K562 (cell line): ENCODE measurements at regions not wholly inside any gene's neighbourhood (a gene's known extent, or its start where the extent isn't known, plus 50 kb on each side); places are given as distances from the start of the nearest gene placed in this dataset.

Source experiments
- ATAC-seq: fragments of 200-7000 bp; cut with Tn5 transposase; 3 replicates; pipeline ENCODE4 v1.9.1; 2020; ENCODE audit warnings: moderate library complexity
- BruUV-seq: library from RNA; stranded (reverse); fragments of 400-500 nt; replicated peaks from 2 replicates; lab custom pipeline; 2021; lab: Mats Ljungman, UMichigan
- CTCF ChIA-PET: fragments of 300-600 bp; formaldehyde crosslinking; extraction: SDS; loops from one replicate; lab custom pipeline; 2021; ENCODE audit warnings: low intra/inter-chr PET ratio; lab: Yijun Ruan, JAX
- POLR2A ChIA-PET: fragments of 300-600, 350-650 bp; sonication (Branson Sonifier 250); formaldehyde crosslinking; extraction: SDS; loops from one replicate; lab custom pipeline; 2021; ENCODE audit warnings: antibody characterized with exemption, inconsistent platforms; lab: Yijun Ruan, JAX
- DNase-seq, 4 experiments: peaks; one replicate each; pipeline versions ENCODE4 v3.0.0 to v3.0.0-alpha.2; 2011 to 2018; ENCODE audit warnings: low spot score in 3 of 4, mixed read lengths in 3 of 4; ENCODE audit errors: extremely low read depth in 1 of 4
- FAIRE-seq: peaks from 2 replicates; lab custom pipeline; 2011; peaks lifted over from hg19 to GRCh38; lab: Jason Lieb, UNC
- H2AFZ ChIP-seq: 2 replicates; pipeline ENCODE4 v1.6.0; 2011; ENCODE audit warnings: low read depth, low read length, control low read depth, inconsistent platforms
- H3K27ac ChIP-seq: fragments of 200-600 bp; 3 replicates; pipeline ENCODE4 v1.8.0; 2011; ENCODE audit warnings: low read depth, mild to moderate bottlenecking, control low read depth, inconsistent platforms, low read length, moderate library complexity, mixed read lengths; ENCODE audit errors: extremely low read depth
- H3K27me3 ChIP-seq, 2 experiments: fragments of 300-600 bp in 1 of 2; 2 replicates in 1 of 2; 3 replicates in 1 of 2; pipeline versions ENCODE4 v1.6.0 to v1.8.0; 2011; ENCODE audit warnings: inconsistent platforms in 2 of 2, low read length in 2 of 2, mild to moderate bottlenecking in 1 of 2, mixed read lengths in 1 of 2, moderate library complexity in 1 of 2; ENCODE audit not compliant: control insufficient read depth in 2 of 2, insufficient read depth in 2 of 2
- H3K36me3 ChIP-seq: fragments of 300-600 bp; 3 replicates; pipeline ENCODE4 v1.8.0; 2011; ENCODE audit warnings: mild to moderate bottlenecking, low read length, inconsistent platforms; ENCODE audit not compliant: control insufficient read depth, insufficient read depth
- H3K4me1 ChIP-seq, 2 experiments: fragments of 200-600 bp in 1 of 2; replicated peaks in 1 of 2; 2 replicates in 1 of 2; 3 replicates in 1 of 2; pipeline versions ENCODE4 v1.5.1 to v1.8.0; 2011; ENCODE audit warnings: inconsistent platforms in 2 of 2, low read length in 2 of 2, mild to moderate bottlenecking in 1 of 2, mixed read lengths in 1 of 2, moderate library complexity in 1 of 2; ENCODE audit not compliant: control insufficient read depth in 2 of 2, insufficient read depth in 2 of 2
- H3K4me2 ChIP-seq: 2 replicates; pipeline ENCODE4 v1.6.1; 2011; ENCODE audit warnings: low read length, control low read depth, inconsistent platforms, mixed read lengths; ENCODE audit not compliant: insufficient read depth
- H3K4me3 ChIP-seq: fragments of 200-600 bp; sonication (generic), shearing (Covaris generic); 2 replicates; pipeline ENCODE4 v1.5.1; 2016; ENCODE audit warnings: control low read depth, inconsistent platforms
- H3K79me2 ChIP-seq: fragments of 200-600 bp; 3 replicates; pipeline ENCODE4 v1.8.0; 2011; ENCODE audit warnings: low read length, inconsistent platforms; ENCODE audit not compliant: control insufficient read depth, insufficient read depth
- H3K9ac ChIP-seq, 2 experiments: 2 replicates each; pipeline versions ENCODE4 v1.6.0 to v1.6.1; 2011; ENCODE audit warnings: low read depth in 2 of 2, low read length in 2 of 2, control low read depth in 1 of 2, inconsistent platforms in 1 of 2, mild to moderate bottlenecking in 1 of 2, mixed read lengths in 1 of 2; ENCODE audit not compliant: insufficient read depth in 1 of 2
- H3K9me1 ChIP-seq: one replicate; pipeline ENCODE4 v1.6.0; 2011; ENCODE audit warnings: inconsistent platforms, mild to moderate bottlenecking, low read length, moderate library complexity; ENCODE audit not compliant: control insufficient read depth, insufficient read depth
- H3K9me3 ChIP-seq: replicated peaks from 2 replicates; pipeline ENCODE4 v1.5.1; 2011; ENCODE audit warnings: low read depth, low read length, inconsistent platforms; ENCODE audit not compliant: control insufficient read depth, insufficient read depth
- H4K20me1 ChIP-seq: replicated peaks from 2 replicates; pipeline ENCODE4 v1.6.1; 2011; ENCODE audit warnings: low read length, inconsistent platforms, mixed read lengths; ENCODE audit not compliant: control insufficient read depth, insufficient read depth
- ATF1 ChIP-seq, 2 experiments: fragments of 450-650 bp in 1 of 2; IDR thresholded peaks; 2 replicates each; pipeline ENCODE4 v1.6.1; 2016; ENCODE audit warnings: missing compliant biosample characterization in 1 of 2, missing genetic modification characterization in 1 of 2
- ATF3 ChIP-seq, 2 experiments: fragments of 450-650 bp in 1 of 2; sonication (generic) in 1 of 2; formaldehyde crosslinking in 1 of 2; IDR thresholded peaks in 1 of 2; conservative IDR thresholded peaks in 1 of 2; 2 replicates each; pipeline versions ENCODE4 v1.6.1 to v1.8.1; 2016 to 2023; ENCODE audit warnings: mild to moderate bottlenecking in 2 of 2, moderate library complexity in 2 of 2, inconsistent platforms in 1 of 2, missing genetic modification reagents in 1 of 2
- DMBX1 ChIP-seq: fragments of 250-450 bp; sonication (Bioruptor Pico); IDR thresholded peaks from 2 replicates; pipeline ENCODE4 v1.8.0; 2022; ENCODE audit warnings: inconsistent platforms, mild to moderate bottlenecking, moderate library complexity, borderline replicate concordance
- ZNF311 ChIP-seq: fragments of 250-450 bp; sonication (Bioruptor Pico); IDR thresholded peaks from 2 replicates; pipeline ENCODE4 v1.4.0; 2020; ENCODE audit warnings: mild to moderate bottlenecking, moderate library complexity
- ZNF655 ChIP-seq: fragments of 250-450 bp; sonication (Bioruptor Pico); IDR thresholded peaks from 2 replicates; pipeline ENCODE4 v1.5.0; 2021
- WGBS: fragments of 100-300 bp; shearing (Covaris generic); methylation state at CpG from one replicate; pipeline ENCODE4 v1.1.6; 2016; ENCODE audit warnings: low coverage, mixed read lengths; ENCODE audit not compliant: insufficient coverage; ENCODE audit errors: missing lambda C conversion rate; 5-methylcytosine and 5-hydroxymethylcytosine counted together
- in situ Hi-C: fragments of 300-500 bp; cut with MboI; formaldehyde crosslinking; loops from 4 replicates; pipeline ENCODE4 v1.15.0; 2018; ENCODE audit warnings: inconsistent platforms, mixed read lengths
- intact Hi-C: fragments of 100-400 bp; cut with micrococcal nuclease; formaldehyde crosslinking; loops from 2 replicates; pipeline ENCODE4 v1.14.2; 2022
- TF ChIP-seq, protein P1 (sequence below): fragments of 250-450 bp; sonication (Bioruptor Pico); IDR thresholded peaks from 2 replicates; pipeline ENCODE4 v1.4.0; 2020; ENCODE audit warnings: borderline replicate concordance

GRCh38 chr10:78390817-78391216 lies 357.2 kb downstream of the RPS24 start:
- CTCF ChIA-PET, result no interaction called here
- under 1% methylated on average over 5 of the region's 5 CpGs for WGBS
- H3K36me3 ChIP-seq, result no peaks in the 10 kb centered on the region
- in situ Hi-C loops, result no loop called here
- H3K9me1 ChIP-seq, result no peaks in the 10 kb centered on the region
- no peak overlapping the region for H3K4me3 ChIP-seq
- no peaks in the 10 kb centered on the region for H3K9me3 ChIP-seq
- DNase-seq, result no peak
- H2AFZ ChIP-seq, result no peak overlapping the region
- H3K79me2 ChIP-seq, result no peaks in the 10 kb centered on the region
- FAIRE-seq, result no peak
- H3K4me1 ChIP-seq, result no peaks in the 10 kb centered on the region
- H3K27ac ChIP-seq, result no peak overlapping the region
- TF ChIP-seq ZNF655 (CRISPR knock-in tag) (no peak), DMBX1 (no peak), ATF1 (CRISPR knock-in tag; IDR thresholded peaks at IDR 0.05) (no peak), ATF1 (tag; IDR thresholded peaks at IDR 0.05) (peak; percentile 40; the same call in 1 of the 2 replicates), ATF3 (IDR thresholded peaks at IDR 0.05) (peak; percentile 20; the same call in 1 of the 2 replicates), ATF3 (CRISPR knock-in tag; conservative IDR thresholded peaks at IDR 0.05) (no peak), ZNF311 (CRISPR knock-in tag) (no peak)
- TF ChIP-seq, protein P1, sequence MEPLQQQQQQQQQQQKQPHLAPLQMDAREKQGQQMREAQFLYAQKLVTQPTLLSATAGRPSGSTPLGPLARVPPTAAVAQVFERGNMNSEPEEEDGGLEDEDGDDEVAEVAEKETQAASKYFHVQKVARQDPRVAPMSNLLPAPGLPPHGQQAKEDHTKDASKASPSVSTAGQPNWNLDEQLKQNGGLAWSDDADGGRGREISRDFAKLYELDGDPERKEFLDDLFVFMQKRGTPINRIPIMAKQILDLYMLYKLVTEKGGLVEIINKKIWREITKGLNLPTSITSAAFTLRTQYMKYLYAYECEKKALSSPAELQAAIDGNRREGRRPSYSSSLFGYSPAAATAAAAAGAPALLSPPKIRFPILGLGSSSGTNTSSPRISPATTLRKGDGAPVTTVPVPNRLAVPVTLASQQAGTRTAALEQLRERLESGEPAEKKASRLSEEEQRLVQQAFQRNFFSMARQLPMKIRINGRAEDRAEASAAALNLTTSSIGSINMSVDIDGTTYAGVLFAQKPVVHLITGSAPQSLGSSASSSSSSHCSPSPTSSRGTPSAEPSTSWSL (CRISPR knock-in tag), result no peak
- TF ChIP-seq, all 486 proteins: peak for 2
- ATAC-seq, result no peak
- Histone ChIP-seq H3K27me3 (peaks cover 7 to 21% of the 10 kb centered on the region in 2 experiments), H4K20me1 (peaks cover 3% of the 10 kb centered on the region; the same call in 1 of the 2 replicates), H3K9ac (no peak overlapping the region), H3K4me2 (no peak overlapping the region)
- BruUV-seq, result no TSS peak
- POLR2A ChIA-PET, result no interaction called here
- intact Hi-C loops, result no loop called here
